ENCODE measurements at regions not wholly inside any gene's neighbourhood (a gene's known extent, or its start where the extent isn't known, plus 50 kb on each side); places are given as distances from the start of the nearest gene placed in this dataset.

GRCh38 chr3:29064085-29064484 lies 216.8 kb upstream of the RBMS3 start:
- Histone ChIP-seq H3K27me3 (ENCODE audit: control insufficient read depth in 3 of 3, insufficient read depth in 3 of 3, low read depth in 1 of 3, low read length in 3 of 3) (no peaks in the 10 kb centered on the region), H2AFZ (ENCODE audit: low read length) (peak overlapping the region; percentile 47), H3K79me1 (ENCODE audit: low read depth, low read length) (no peaks in the 10 kb centered on the region), H2BK5ac (ENCODE audit: low read length) (no peak overlapping the region), H2AK5ac (ENCODE audit: low read depth, low read length) (no peak overlapping the region), H3K14ac (ENCODE audit: low read length) (no peak overlapping the region), H2BK15ac (ENCODE audit: low read length) (no peak overlapping the region), H4K8ac (ENCODE audit: low read depth, low read length) (no peak overlapping the region), H3K9ac (ENCODE audit: low read depth, low read length, poor library complexity) (no peak overlapping the region), H3K4ac (ENCODE audit: low read length) (no peak overlapping the region), H3K23ac (ENCODE audit: low read depth, low read length, poor library complexity) (no peak overlapping the region), H3K18ac (ENCODE audit: low read length) (no peak overlapping the region), H3K9me3 (replicated peaks in 1 of 2; ENCODE audit: control insufficient read depth in 2 of 2, insufficient read depth in 1 of 2, low read depth in 1 of 2, low read length in 2 of 2) (no peaks in the 10 kb centered on the region), H2BK120ac (ENCODE audit: low read depth, low read length) (no peak overlapping the region), H3K4me2 (ENCODE audit: insufficient read depth, low read length, poor library complexity, severe bottlenecking) (no peak overlapping the region), H3K4me3 (ENCODE audit: low read length in 2 of 2) (no peak overlapping the region), H3K36me3 (replicated peaks in 1 of 2; ENCODE audit: control insufficient read depth in 2 of 2, insufficient read depth in 2 of 2, low read length in 2 of 2) (no peaks in the 10 kb centered on the region), H4K91ac (ENCODE audit: low read depth, low read length, poor library complexity) (no peak overlapping the region), H3K4me1 (ENCODE audit: control insufficient read depth in 2 of 2, insufficient read depth in 1 of 2, low read depth in 1 of 2, low read length in 2 of 2) (peaks cover 5 to 20% of the 10 kb centered on the region in 2 donors), H3K27ac (replicated peaks; ENCODE audit: low read length) (no peak overlapping the region), H2BK12ac (ENCODE audit: low read length) (no peak overlapping the region)
- DNase-seq (ENCODE audit: low spot score) = no peak
- WGBS, 2 donors (ENCODE audit: extremely low coverage in 2 of 2, insufficient read length in 2 of 2, insufficient replicate concordance in 1 of 2) = no CpG with 5 or more reads among the region's 1 CpG

GRCh38 chr3:29065211-29065785 lies 215.6 kb upstream of the RBMS3 start:
- Histone ChIP-seq H2BK15ac (ENCODE audit: low read length) (no peak overlapping the region), H3K9me3 (replicated peaks in 1 of 2; ENCODE audit: control insufficient read depth in 2 of 2, insufficient read depth in 1 of 2, low read depth in 1 of 2, low read length in 2 of 2) (no peaks in the 10 kb centered on the region), H2BK12ac (ENCODE audit: low read length) (no peak overlapping the region), H4K91ac (ENCODE audit: low read depth, low read length, poor library complexity) (no peak overlapping the region), H2AK5ac (ENCODE audit: low read depth, low read length) (no peak overlapping the region), H2AFZ (ENCODE audit: low read length) (peak overlapping the region; percentile 66), H3K18ac (ENCODE audit: low read length) (no peak overlapping the region), H3K27me3 (ENCODE audit: control insufficient read depth in 3 of 3, insufficient read depth in 3 of 3, low read depth in 1 of 3, low read length in 3 of 3) (no peaks in the 10 kb centered on the region), H3K36me3 (replicated peaks in 1 of 2; ENCODE audit: control insufficient read depth in 2 of 2, insufficient read depth in 2 of 2, low read length in 2 of 2) (no peaks in the 10 kb centered on the region), H3K4me3 (ENCODE audit: low read length in 2 of 2) (no peak overlapping the region), H2BK120ac (ENCODE audit: low read depth, low read length) (no peak overlapping the region), H4K8ac (ENCODE audit: low read depth, low read length) (no peak overlapping the region), H3K9ac (ENCODE audit: low read depth, low read length, poor library complexity) (no peak overlapping the region), H2BK5ac (ENCODE audit: low read length) (no peak overlapping the region), H3K4me1 (ENCODE audit: control insufficient read depth in 2 of 2, insufficient read depth in 1 of 2, low read depth in 1 of 2, low read length in 2 of 2) (peaks cover 5 to 20% of the 10 kb centered on the region in 2 donors), H3K4ac (ENCODE audit: low read length) (no peak overlapping the region), H3K14ac (ENCODE audit: low read length) (no peak overlapping the region), H3K27ac (replicated peaks; ENCODE audit: low read length) (no peak overlapping the region), H3K4me2 (ENCODE audit: insufficient read depth, low read length, poor library complexity, severe bottlenecking) (no peak overlapping the region), H3K79me1 (ENCODE audit: low read depth, low read length) (no peaks in the 10 kb centered on the region), H3K23ac (ENCODE audit: low read depth, low read length, poor library complexity) (no peak overlapping the region)
- no CpG with 5 or more reads among the region's 2 CpGs for WGBS, 2 donors (ENCODE audit: extremely low coverage in 2 of 2, insufficient read length in 2 of 2, insufficient replicate concordance in 1 of 2)
- peak; percentile 72 for DNase-seq (ENCODE audit: low spot score)

DNA sequence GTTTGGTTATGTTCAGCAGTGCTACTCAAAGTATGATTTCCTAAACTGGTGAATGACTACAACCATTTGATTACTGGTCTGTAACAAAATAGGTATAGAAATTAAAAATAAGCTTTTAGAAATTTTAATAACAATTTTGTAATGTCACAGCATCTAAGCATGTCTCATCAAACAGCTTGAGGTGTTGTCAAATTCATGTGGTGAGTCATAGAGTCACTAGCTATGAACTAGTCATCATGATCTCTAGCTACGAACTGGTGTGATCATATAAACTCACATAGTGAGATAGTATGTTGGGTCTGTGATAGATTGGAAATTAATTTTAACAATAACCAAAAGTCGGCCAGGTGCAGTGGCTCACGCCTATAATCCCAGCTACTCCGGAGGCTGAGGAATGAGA lies 213.9 kb upstream of the RBMS3 start:
- Histone ChIP-seq H3K18ac (ENCODE audit: low read length) (no peak overlapping the region), H4K8ac (ENCODE audit: low read depth, low read length) (no peak overlapping the region), H2BK12ac (ENCODE audit: low read length) (no peak overlapping the region), H3K4me1 (ENCODE audit: control insufficient read depth in 2 of 2, insufficient read depth in 1 of 2, low read depth in 1 of 2, low read length in 2 of 2) (peaks cover 5 to 20% of the 10 kb centered on the region in 2 donors), H3K4me3 (ENCODE audit: low read length in 2 of 2) (no peak overlapping the region), H2AK5ac (ENCODE audit: low read depth, low read length) (no peak overlapping the region), H3K14ac (ENCODE audit: low read length) (no peak overlapping the region), H2BK15ac (ENCODE audit: low read length) (no peak overlapping the region), H3K9ac (ENCODE audit: low read depth, low read length, poor library complexity) (no peak overlapping the region), H3K79me1 (ENCODE audit: low read depth, low read length) (no peaks in the 10 kb centered on the region), H2BK5ac (ENCODE audit: low read length) (no peak overlapping the region), H3K27ac (replicated peaks; ENCODE audit: low read length) (no peak overlapping the region), H3K9me3 (replicated peaks in 1 of 2; ENCODE audit: control insufficient read depth in 2 of 2, insufficient read depth in 1 of 2, low read depth in 1 of 2, low read length in 2 of 2) (no peaks in the 10 kb centered on the region), H2AFZ (ENCODE audit: low read length) (no peak overlapping the region), H3K23ac (ENCODE audit: low read depth, low read length, poor library complexity) (no peak overlapping the region), H4K91ac (ENCODE audit: low read depth, low read length, poor library complexity) (no peak overlapping the region), H3K4me2 (ENCODE audit: insufficient read depth, low read length, poor library complexity, severe bottlenecking) (no peak overlapping the region), H3K27me3 (ENCODE audit: control insufficient read depth in 3 of 3, insufficient read depth in 3 of 3, low read depth in 1 of 3, low read length in 3 of 3) (no peaks in the 10 kb centered on the region), H2BK120ac (ENCODE audit: low read depth, low read length) (no peak overlapping the region), H3K4ac (ENCODE audit: low read length) (no peak overlapping the region), H3K36me3 (replicated peaks in 1 of 2; ENCODE audit: control insufficient read depth in 2 of 2, insufficient read depth in 2 of 2, low read length in 2 of 2) (no peaks in the 10 kb centered on the region)
- WGBS, 2 donors (ENCODE audit: extremely low coverage in 2 of 2, insufficient read length in 2 of 2, insufficient replicate concordance in 1 of 2) = no CpG with 5 or more reads among the region's 4 CpGs
- no peak for DNase-seq (ENCODE audit: low spot score)

DNA sequence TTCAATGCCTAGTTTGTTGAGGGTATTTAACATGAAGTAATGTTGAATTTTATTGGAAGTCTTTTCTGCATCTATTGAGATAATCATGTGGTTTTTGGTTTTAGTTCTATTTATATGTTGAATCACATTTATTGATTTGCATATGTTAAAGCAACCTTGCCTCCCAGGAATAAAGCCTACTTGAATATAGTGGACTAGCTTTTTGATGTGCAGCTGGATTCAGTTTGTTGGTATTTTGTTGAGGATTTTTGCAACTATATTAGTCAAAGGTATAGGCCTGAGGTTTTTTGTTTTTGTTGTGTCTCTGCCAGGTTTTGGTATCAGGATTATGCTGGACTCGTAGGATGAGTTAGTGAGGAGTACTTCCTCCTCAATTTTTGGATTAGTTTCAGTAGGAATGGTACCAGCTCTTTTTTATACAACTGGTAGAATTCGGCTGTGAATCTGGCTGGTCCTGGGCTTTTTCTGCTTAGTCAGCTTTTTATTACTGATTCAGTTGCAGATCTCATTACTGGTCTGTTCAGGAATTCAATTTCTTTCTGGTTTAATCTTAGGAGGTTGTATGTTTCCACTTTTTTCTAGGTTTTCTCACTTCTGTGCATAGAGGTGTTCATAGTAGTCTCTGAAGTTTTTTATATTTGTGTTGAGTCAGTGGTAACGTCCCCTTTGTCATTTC lies 209.8 kb upstream of the RBMS3 start:
- H4K91ac ChIP-seq (ENCODE audit: low read depth, low read length, poor library complexity) = no peak overlapping the region
- H3K36me3 ChIP-seq (replicated peaks in 1 of 2; ENCODE audit: control insufficient read depth in 2 of 2, insufficient read depth in 2 of 2, low read length in 2 of 2) = no peaks in the 10 kb centered on the region
- no peak overlapping the region for H3K27ac ChIP-seq (replicated peaks; ENCODE audit: low read length)
- H3K4me3 ChIP-seq (ENCODE audit: low read length in 2 of 2) = no peak overlapping the region
- H3K27me3 ChIP-seq (ENCODE audit: control insufficient read depth in 3 of 3, insufficient read depth in 3 of 3, low read depth in 1 of 3, low read length in 3 of 3) = no peaks in the 10 kb centered on the region
- no peak overlapping the region for H3K4me2 ChIP-seq (ENCODE audit: insufficient read depth, low read length, poor library complexity, severe bottlenecking)
- H3K4me1 ChIP-seq (ENCODE audit: control insufficient read depth in 2 of 2, insufficient read depth in 1 of 2, low read depth in 1 of 2, low read length in 2 of 2) = peaks cover 0 to under 1% of the 10 kb centered on the region in 2 donors
- H3K79me1 ChIP-seq (ENCODE audit: low read depth, low read length) = no peaks in the 10 kb centered on the region
- no peak for DNase-seq (ENCODE audit: low spot score)
- H3K9ac ChIP-seq (ENCODE audit: low read depth, low read length, poor library complexity) = no peak overlapping the region
- H3K14ac ChIP-seq (ENCODE audit: low read length) = no peak overlapping the region
- no peak overlapping the region for H3K18ac ChIP-seq (ENCODE audit: low read length)
- no peak overlapping the region for H2BK5ac ChIP-seq (ENCODE audit: low read length)
- H2BK12ac ChIP-seq (ENCODE audit: low read length) = no peak overlapping the region
- H2BK120ac ChIP-seq (ENCODE audit: low read depth, low read length) = no peak overlapping the region
- no peak overlapping the region for H4K8ac ChIP-seq (ENCODE audit: low read depth, low read length)
- no peak overlapping the region for H2AFZ ChIP-seq (ENCODE audit: low read length)
- no peak overlapping the region for H3K4ac ChIP-seq (ENCODE audit: low read length)
- WGBS, 2 donors (ENCODE audit: extremely low coverage in 2 of 2, insufficient read length in 2 of 2, insufficient replicate concordance in 1 of 2) = no CpG with 5 or more reads among the region's 3 CpGs
- no peak overlapping the region for H3K23ac ChIP-seq (ENCODE audit: low read depth, low read length, poor library complexity)
- no peak overlapping the region for H2BK15ac ChIP-seq (ENCODE audit: low read length)
- peaks cover 0 to 2% of the 10 kb centered on the region in 2 donors for H3K9me3 ChIP-seq (replicated peaks in 1 of 2; ENCODE audit: control insufficient read depth in 2 of 2, insufficient read depth in 1 of 2, low read depth in 1 of 2, low read length in 2 of 2)
- no peak overlapping the region for H2AK5ac ChIP-seq (ENCODE audit: low read depth, low read length)
